ENCODE measurements at regions not wholly inside any gene's neighbourhood (a gene's known extent, or its start where the extent isn't known, plus 50 kb on each side); places are given as distances from the start of the nearest gene placed in this dataset.

- no peak for FAIRE-seq
- POLR2A ChIA-PET: no interaction called here
- DNase-seq (ENCODE audit: low read depth in 1 of 2, low spot score in 1 of 2): no peak
- TF ChIP-seq FOSL2 (IDR thresholded peaks at IDR 0.05) (no peak), FOSL2 (CRISPR knock-in tag; IDR thresholded peaks at IDR 0.05) (peak; percentile 46), RNF2 (IDR thresholded peaks at IDR 0.05; ENCODE audit: borderline replicate concordance, low read depth) (no peak), MAFK (IDR thresholded peaks at IDR 0.05; ENCODE audit: partially characterized antibody) (no peak), EHF (CRISPR knock-in tag; IDR thresholded peaks at IDR 0.05) (no peak), RAD21 (conservative IDR thresholded peaks at IDR 0.05 in 1 of 2, IDR thresholded peaks at IDR 0.05 in 1 of 2) (no peak), EP300 (IDR thresholded peaks at IDR 0.05) (no peak), EHMT2 (IDR thresholded peaks at IDR 0.05; ENCODE audit: low read depth) (no peak)
- H3K4me2 ChIP-seq: no peak overlapping the region
- ATAC-seq: no peak
- WGBS (ENCODE audit: missing lambda C conversion rate): 70% methylated on average over 3 of the region's 3 CpGs
- no peaks in the 10 kb centered on the region; the same call in 2 of the 3 replicates for H3K9me3 ChIP-seq
- H3K27ac ChIP-seq: 0 out of 6 replicates have a peak overlapping the region, but pooled peaks of 1 of the 2 experiments have one; percentile 10
- H3K4me3 ChIP-seq: no peak overlapping the region
- peaks cover 20% of the 10 kb centered on the region; the same call in 2 of the 3 replicates for H3K4me1 ChIP-seq
- CTCF ChIA-PET: no interaction called here
Measured at GRCh38 chr15:58235961-58236360, 97.8 kb downstream of the AQP9 start.

DNA sequence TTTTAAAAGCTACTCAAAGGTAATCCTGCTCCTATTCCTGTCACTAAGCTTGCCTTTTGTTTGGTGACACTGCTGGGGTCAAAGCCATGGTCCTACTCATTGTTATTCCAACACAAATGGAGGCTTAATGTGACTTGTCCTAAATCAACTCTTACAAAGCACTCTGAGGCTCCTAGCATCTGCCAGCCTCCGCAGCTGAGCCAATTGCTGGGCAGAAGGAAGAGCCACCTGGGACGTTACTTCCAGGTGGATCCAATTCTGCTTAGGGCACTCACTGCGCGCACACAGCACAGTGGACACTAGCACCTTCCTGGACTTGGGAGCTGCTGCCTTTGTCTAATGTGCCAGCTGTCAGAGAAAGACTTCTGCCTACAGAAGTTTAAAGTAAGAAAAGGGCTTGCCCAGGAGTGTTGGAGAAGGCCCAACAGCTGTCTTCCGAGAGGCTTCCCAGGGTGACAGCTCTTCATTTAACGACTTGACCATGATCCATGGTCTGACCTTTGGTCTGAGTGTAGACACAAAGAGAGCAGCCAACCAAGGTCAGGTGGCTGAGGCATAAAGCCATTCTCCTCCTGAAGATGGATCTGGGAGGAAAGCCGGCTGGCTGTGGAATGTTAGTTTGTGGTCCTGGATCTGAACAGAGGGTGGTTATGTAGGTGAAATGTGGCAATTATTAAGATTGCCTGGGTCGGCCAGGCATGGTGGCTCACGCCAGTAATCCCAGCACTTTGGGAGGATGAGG is 102.2 kb downstream of the AQP9 start:
- ATAC-seq: no peak
- TF ChIP-seq BHLHE40 (IDR thresholded peaks at IDR 0.05; ENCODE audit: low read depth, low read length) (no peak), CHD4 (IDR thresholded peaks at IDR 0.05; ENCODE audit: borderline replicate concordance) (no peak), TFCP2L1 (CRISPR knock-in tag; IDR thresholded peaks at IDR 0.05) (no peak), NR3C1 (IDR thresholded peaks at IDR 0.05) (no peak), MYC (IDR thresholded peaks at IDR 0.05; ENCODE audit: borderline replicate concordance, low read length) (no peak), EP300 (IDR thresholded peaks at IDR 0.05) (no peak), CBX2 (IDR thresholded peaks at IDR 0.05; ENCODE audit: borderline replicate concordance, low read depth) (no peak), RCOR1 (IDR thresholded peaks at IDR 0.05; ENCODE audit: low read depth, low read length) (no peak), RFX5 (IDR thresholded peaks at IDR 0.05) (no peak), HES2 (IDR thresholded peaks at IDR 0.05) (no peak), EHMT2 (IDR thresholded peaks at IDR 0.05; ENCODE audit: low read depth) (no peak), PHF8 (IDR thresholded peaks at IDR 0.05; ENCODE audit: borderline replicate concordance, low read depth) (no peak), HOXA7 (CRISPR knock-in tag; IDR thresholded peaks at IDR 0.05) (no peak), RARB (CRISPR knock-in tag; IDR thresholded peaks at IDR 0.05) (no peak)
- TF ChIP-seq, protein P1, sequence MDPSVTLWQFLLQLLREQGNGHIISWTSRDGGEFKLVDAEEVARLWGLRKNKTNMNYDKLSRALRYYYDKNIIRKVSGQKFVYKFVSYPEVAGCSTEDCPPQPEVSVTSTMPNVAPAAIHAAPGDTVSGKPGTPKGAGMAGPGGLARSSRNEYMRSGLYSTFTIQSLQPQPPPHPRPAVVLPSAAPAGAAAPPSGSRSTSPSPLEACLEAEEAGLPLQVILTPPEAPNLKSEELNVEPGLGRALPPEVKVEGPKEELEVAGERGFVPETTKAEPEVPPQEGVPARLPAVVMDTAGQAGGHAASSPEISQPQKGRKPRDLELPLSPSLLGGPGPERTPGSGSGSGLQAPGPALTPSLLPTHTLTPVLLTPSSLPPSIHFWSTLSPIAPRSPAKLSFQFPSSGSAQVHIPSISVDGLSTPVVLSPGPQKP (IDR thresholded peaks at IDR 0.05; ENCODE audit: low read depth, low read length): no peak
- TF ChIP-seq, protein P2, sequence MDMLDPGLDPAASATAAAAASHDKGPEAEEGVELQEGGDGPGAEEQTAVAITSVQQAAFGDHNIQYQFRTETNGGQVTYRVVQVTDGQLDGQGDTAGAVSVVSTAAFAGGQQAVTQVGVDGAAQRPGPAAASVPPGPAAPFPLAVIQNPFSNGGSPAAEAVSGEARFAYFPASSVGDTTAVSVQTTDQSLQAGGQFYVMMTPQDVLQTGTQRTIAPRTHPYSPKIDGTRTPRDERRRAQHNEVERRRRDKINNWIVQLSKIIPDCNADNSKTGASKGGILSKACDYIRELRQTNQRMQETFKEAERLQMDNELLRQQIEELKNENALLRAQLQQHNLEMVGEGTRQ (IDR thresholded peaks at IDR 0.05): no peak
- TF ChIP-seq, protein P3, sequence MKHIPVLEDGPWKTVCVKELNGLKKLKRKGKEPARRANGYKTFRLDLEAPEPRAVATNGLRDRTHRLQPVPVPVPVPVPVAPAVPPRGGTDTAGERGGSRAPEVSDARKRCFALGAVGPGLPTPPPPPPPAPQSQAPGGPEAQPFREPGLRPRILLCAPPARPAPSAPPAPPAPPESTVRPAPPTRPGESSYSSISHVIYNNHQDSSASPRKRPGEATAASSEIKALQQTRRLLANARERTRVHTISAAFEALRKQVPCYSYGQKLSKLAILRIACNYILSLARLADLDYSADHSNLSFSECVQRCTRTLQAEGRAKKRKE (CRISPR knock-in tag; IDR thresholded peaks at IDR 0.05; ENCODE audit: low read depth): no peak
- FAIRE-seq: no peak
- ChIA-PET POLR2A (no interaction called here), CTCF (interaction anchor here (0.7 to 3.1 kb wide), 6 partner anchors 9 to 92 kb away, joined by 3 to 15 read pairs (median 3); no protein-coding TSS in a partner anchor)
- Histone ChIP-seq H3K9me3 (no peaks in the 10 kb centered on the region), H3K4me2 (no peak overlapping the region), H3K4me1 (peaks cover 2% of the 10 kb centered on the region; the same call in 1 of the 3 replicates), H3K27ac (no peak overlapping the region), H3K4me3 (no peak overlapping the region)
- DNase-seq (ENCODE audit: low read depth in 1 of 2, low spot score in 1 of 2): no peak
- 81% methylated on average over 9 of the region's 9 CpGs for WGBS (ENCODE audit: missing lambda C conversion rate)
